H9 (cell line): ENCODE measurements at regions not wholly inside any gene's neighbourhood (a gene's known extent, or its start where the extent isn't known, plus 50 kb on each side); places are given as distances from the start of the nearest gene placed in this dataset.
"Not testable (repeated sequence)": the region's sequence is repeated elsewhere in the genome, so short reads cannot be mapped to it uniquely, and the experiment has no call there.

Source experiments
- DNase-seq: peaks from one replicate; pipeline ENCODE4 v3.0.0-alpha.2; 2017
- H2AFZ ChIP-seq: one replicate; pipeline ENCODE4 v1.6.1; 2013; ENCODE audit warnings: mild to moderate bottlenecking, low read length, control low read depth, moderate library complexity
- H2AK5ac ChIP-seq: 2 replicates; pipeline ENCODE4 v1.6.1; 2013; ENCODE audit warnings: low read length, control low read depth, mixed read lengths; ENCODE audit not compliant: insufficient read length
- H2BK120ac ChIP-seq: one replicate; pipeline ENCODE4 v1.6.1; 2013; ENCODE audit warnings: low read depth, mild to moderate bottlenecking, low read length, control low read depth, inconsistent platforms; ENCODE audit not compliant: poor library complexity, severe bottlenecking
- H2BK12ac ChIP-seq: 2 replicates; pipeline ENCODE4 v1.6.1; 2013; ENCODE audit warnings: low read length, control low read depth, mixed read lengths, low read depth; ENCODE audit not compliant: insufficient read length
- H2BK15ac ChIP-seq: 2 replicates; pipeline ENCODE4 v1.6.1; 2013; ENCODE audit warnings: low read depth, low read length, control low read depth
- H2BK20ac ChIP-seq: one replicate; pipeline ENCODE4 v1.6.1; 2013; ENCODE audit warnings: low read depth, mild to moderate bottlenecking, low read length, control low read depth, inconsistent platforms; ENCODE audit not compliant: poor library complexity, severe bottlenecking
- H2BK5ac ChIP-seq: 2 replicates; pipeline ENCODE4 v1.6.1; 2013; ENCODE audit warnings: low read length, control low read depth, mixed read lengths; ENCODE audit not compliant: insufficient read length
- H3K14ac ChIP-seq: 2 replicates; pipeline ENCODE4 v1.6.1; 2013; ENCODE audit warnings: low read length, control low read depth; ENCODE audit not compliant: insufficient read depth
- H3K18ac ChIP-seq: 2 replicates; pipeline ENCODE4 v1.6.1; 2013; ENCODE audit warnings: low read depth, mild to moderate bottlenecking, mixed read lengths, low read length, control low read depth; ENCODE audit not compliant: insufficient read length
- H3K23ac ChIP-seq: 2 replicates; pipeline ENCODE4 v1.6.1; 2013; ENCODE audit warnings: low read length, control low read depth, mixed read lengths, low read depth; ENCODE audit not compliant: insufficient read length
- H3K23me2 ChIP-seq: 2 replicates; pipeline ENCODE4 v1.6.1; 2013; ENCODE audit warnings: low read depth, mild to moderate bottlenecking, mixed read lengths, low read length, control low read depth; ENCODE audit not compliant: insufficient read length, poor library complexity, severe bottlenecking
- H3K27ac ChIP-seq: 2 replicates; pipeline ENCODE4 v1.5.1; 2013; ENCODE audit warnings: low read length, control low read depth, mixed read lengths, low read depth; ENCODE audit not compliant: insufficient read length
- H3K27me3 ChIP-seq: 2 replicates; pipeline ENCODE4 v1.6.1; 2013; ENCODE audit warnings: low read length, control low read depth, inconsistent platforms; ENCODE audit not compliant: insufficient read depth
- H3K4ac ChIP-seq: 2 replicates; pipeline ENCODE4 v1.6.1; 2013; ENCODE audit warnings: low read depth, mild to moderate bottlenecking, control low read depth, inconsistent platforms, low read length, moderate library complexity
- H3K4me1 ChIP-seq: 2 replicates; pipeline ENCODE4 v1.6.1; 2013; ENCODE audit warnings: low read length, control low read depth, inconsistent platforms; ENCODE audit not compliant: insufficient read depth
- H3K4me2 ChIP-seq: 2 replicates; pipeline ENCODE4 v1.6.1; 2013; ENCODE audit warnings: low read length, control low read depth, mixed read lengths; ENCODE audit not compliant: insufficient read length, insufficient read depth
- H3K56ac ChIP-seq: 2 replicates; pipeline ENCODE4 v1.6.1; 2013; ENCODE audit warnings: low read depth, mild to moderate bottlenecking, mixed read lengths, low read length, control low read depth; ENCODE audit not compliant: insufficient read length
- H3K79me1 ChIP-seq: 2 replicates; pipeline ENCODE4 v1.6.1; 2013; ENCODE audit warnings: low read depth, mild to moderate bottlenecking, moderate library complexity, low read length, control low read depth, inconsistent platforms; ENCODE audit not compliant: insufficient read depth, poor library complexity, severe bottlenecking
- H3K79me2 ChIP-seq: 2 replicates; pipeline ENCODE4 v1.6.1; 2013; ENCODE audit warnings: low read length, control low read depth, inconsistent platforms; ENCODE audit not compliant: insufficient read depth
- H3K9ac ChIP-seq: 2 replicates; pipeline ENCODE4 v1.6.1; 2013; ENCODE audit warnings: low read length, control low read depth, mixed read lengths; ENCODE audit not compliant: insufficient read length; ENCODE audit errors: extremely low read depth
- H3K9me3 ChIP-seq: one replicate; pipeline ENCODE4 v1.6.1; 2013; ENCODE audit warnings: low read depth, low read length, inconsistent platforms; ENCODE audit not compliant: control insufficient read depth
- H3T11ph ChIP-seq: one replicate; pipeline ENCODE4 v1.6.1; 2013; ENCODE audit warnings: mild to moderate bottlenecking, low read length, control low read depth, inconsistent platforms
- H4K20me1 ChIP-seq: one replicate; pipeline ENCODE4 v1.6.1; 2013; ENCODE audit not compliant: control insufficient read depth, insufficient read length, insufficient read depth
- H4K5ac ChIP-seq: 2 replicates; pipeline ENCODE4 v1.6.1; 2013; ENCODE audit warnings: low read depth, mild to moderate bottlenecking, mixed read lengths, low read length, control low read depth; ENCODE audit not compliant: insufficient read length
- H4K8ac ChIP-seq: replicated peaks from 2 replicates; pipeline ENCODE4 v1.6.1; 2013; ENCODE audit warnings: low read length, control low read depth, mixed read lengths, low read depth; ENCODE audit not compliant: insufficient read length
- H4K91ac ChIP-seq: 2 replicates; pipeline ENCODE4 v1.6.1; 2013; ENCODE audit warnings: low read depth, mild to moderate bottlenecking, moderate library complexity, mixed read lengths, low read length, control low read depth; ENCODE audit not compliant: insufficient read length
- H3K27ac Mint-ChIP-seq, 3 experiments: 2 replicates in 2 of 3; 3 replicates in 1 of 3; pipeline ENCODE4 v1.8.0; 2020 to 2021; ENCODE audit warnings: mixed read lengths in 3 of 3, mild to moderate bottlenecking in 1 of 3, moderate library complexity in 1 of 3
- H3K27me3 Mint-ChIP-seq: 2 replicates; pipeline ENCODE4 v1.8.0; 2021; ENCODE audit warnings: low read depth, mild to moderate bottlenecking, moderate library complexity, mixed read lengths
- H3K36me3 Mint-ChIP-seq, 3 experiments: 2 replicates in 2 of 3; 3 replicates in 1 of 3; pipeline ENCODE4 v1.8.0; 2020 to 2021; ENCODE audit warnings: low read depth in 3 of 3, mixed read lengths in 3 of 3; ENCODE audit not compliant: insufficient read depth in 1 of 3
- H3K4me1 Mint-ChIP-seq, 2 experiments: 2 replicates each; pipeline ENCODE4 v1.8.0; 2020; ENCODE audit warnings: mixed read lengths in 2 of 2
- H3K4me3 Mint-ChIP-seq, 2 experiments: 2 replicates in 1 of 2; 3 replicates in 1 of 2; pipeline ENCODE4 v1.8.0; 2020 to 2021; ENCODE audit warnings: mild to moderate bottlenecking in 2 of 2, mixed read lengths in 2 of 2, moderate library complexity in 1 of 2
- H3K9me3 Mint-ChIP-seq, 2 experiments: 2 replicates in 1 of 2; 3 replicates in 1 of 2; pipeline ENCODE4 v1.8.0; 2020; ENCODE audit warnings: mild to moderate bottlenecking in 2 of 2, mixed read lengths in 2 of 2, moderate library complexity in 1 of 2
- WGBS: extraction: QIAGEN DNeasy Blood & Tissue Kit; methylation state at CpG from one replicate; pipeline ENCODE4 v1.1.7; 2013; ENCODE audit warnings: missing lambda C conversion rate, low lambda C conversion rate, mixed read lengths; ENCODE audit not compliant: insufficient read length; ENCODE audit errors: extremely low coverage; 5-methylcytosine and 5-hydroxymethylcytosine counted together
- TF ChIP-seq, protein P1 (sequence below): fragments of 200-600 bp; sonication (generic); conservative IDR thresholded peaks from 3 replicates; pipeline ENCODE4 v1.8.0; 2021; ENCODE audit warnings: antibody characterized with exemption, mild to moderate bottlenecking

DNA sequence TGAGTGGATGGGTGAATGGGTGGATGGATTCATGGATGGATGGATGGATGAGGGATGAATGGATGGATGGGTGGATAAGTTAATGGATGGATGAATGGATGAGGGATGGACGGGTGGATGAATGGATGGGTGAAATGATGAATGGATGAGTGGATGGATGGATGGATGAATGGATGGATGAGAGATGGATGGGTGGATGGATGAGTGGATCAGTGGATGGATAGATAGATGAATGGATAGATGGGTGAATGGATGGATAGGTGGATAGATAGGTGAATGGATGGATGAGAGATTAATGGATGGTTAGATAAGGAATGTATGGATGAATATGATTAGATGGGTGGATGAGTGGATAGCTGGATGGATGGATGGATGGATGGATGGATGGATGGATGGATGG, 313.5 kb downstream of the NPHP4 start:
- H3K18ac ChIP-seq: no peak overlapping the region
- no peak overlapping the region for H2BK5ac ChIP-seq
- peaks cover 11 to 15% of the 10 kb centered on the region in 2 experiments for H3K9me3 Mint-ChIP-seq
- no peak overlapping the region for H4K5ac ChIP-seq
- H3T11ph ChIP-seq: no peak overlapping the region
- H3K27ac Mint-ChIP-seq: no peak overlapping the region; a peak in 1 of 7 replicates
- H2BK12ac ChIP-seq: no peak overlapping the region
- H2BK120ac ChIP-seq: no peak overlapping the region
- TF ChIP-seq, protein P1, sequence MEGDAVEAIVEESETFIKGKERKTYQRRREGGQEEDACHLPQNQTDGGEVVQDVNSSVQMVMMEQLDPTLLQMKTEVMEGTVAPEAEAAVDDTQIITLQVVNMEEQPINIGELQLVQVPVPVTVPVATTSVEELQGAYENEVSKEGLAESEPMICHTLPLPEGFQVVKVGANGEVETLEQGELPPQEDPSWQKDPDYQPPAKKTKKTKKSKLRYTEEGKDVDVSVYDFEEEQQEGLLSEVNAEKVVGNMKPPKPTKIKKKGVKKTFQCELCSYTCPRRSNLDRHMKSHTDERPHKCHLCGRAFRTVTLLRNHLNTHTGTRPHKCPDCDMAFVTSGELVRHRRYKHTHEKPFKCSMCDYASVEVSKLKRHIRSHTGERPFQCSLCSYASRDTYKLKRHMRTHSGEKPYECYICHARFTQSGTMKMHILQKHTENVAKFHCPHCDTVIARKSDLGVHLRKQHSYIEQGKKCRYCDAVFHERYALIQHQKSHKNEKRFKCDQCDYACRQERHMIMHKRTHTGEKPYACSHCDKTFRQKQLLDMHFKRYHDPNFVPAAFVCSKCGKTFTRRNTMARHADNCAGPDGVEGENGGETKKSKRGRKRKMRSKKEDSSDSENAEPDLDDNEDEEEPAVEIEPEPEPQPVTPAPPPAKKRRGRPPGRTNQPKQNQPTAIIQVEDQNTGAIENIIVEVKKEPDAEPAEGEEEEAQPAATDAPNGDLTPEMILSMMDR: no peak
- no peak overlapping the region for H3K4me2 ChIP-seq
- no peak overlapping the region for H2BK15ac ChIP-seq
- peaks cover 13% of the 10 kb centered on the region for H3K27me3 Mint-ChIP-seq
- no peak overlapping the region for H3K23ac ChIP-seq
- peaks cover 2 to 4% (median 4%) of the 10 kb centered on the region in 3 experiments; a peak in 6 of 7 replicates for H3K36me3 Mint-ChIP-seq
- no peak overlapping the region for H3K4me3 Mint-ChIP-seq
- no peak for DNase-seq
- no peak overlapping the region for H4K91ac ChIP-seq
- H3K27me3 ChIP-seq: no peaks in the 10 kb centered on the region
- no peak overlapping the region for H4K8ac ChIP-seq
- H3K4ac ChIP-seq: no peak overlapping the region
- no peak overlapping the region for H3K27ac ChIP-seq
- H3K9ac ChIP-seq: no peak overlapping the region
- no peaks in the 10 kb centered on the region for H3K79me2 ChIP-seq
- H2BK20ac ChIP-seq: no peak overlapping the region
- peaks cover 0 to 4% of the 10 kb centered on the region in 2 experiments; a peak in 1 of 4 replicates for H3K4me1 Mint-ChIP-seq
- H3K56ac ChIP-seq: no peak overlapping the region
- H3K14ac ChIP-seq: no peak overlapping the region
- no peaks in the 10 kb centered on the region for H3K9me3 ChIP-seq
- no peaks in the 10 kb centered on the region for H3K79me1 ChIP-seq
- 100% methylated on average over 1 of the region's 1 CpG for WGBS
- no peaks in the 10 kb centered on the region for H4K20me1 ChIP-seq
- no peaks in the 10 kb centered on the region for H3K4me1 ChIP-seq
- no peak overlapping the region for H2AFZ ChIP-seq
- no peaks in the 10 kb centered on the region for H3K23me2 ChIP-seq
- H2AK5ac ChIP-seq: no peak overlapping the region

DNA sequence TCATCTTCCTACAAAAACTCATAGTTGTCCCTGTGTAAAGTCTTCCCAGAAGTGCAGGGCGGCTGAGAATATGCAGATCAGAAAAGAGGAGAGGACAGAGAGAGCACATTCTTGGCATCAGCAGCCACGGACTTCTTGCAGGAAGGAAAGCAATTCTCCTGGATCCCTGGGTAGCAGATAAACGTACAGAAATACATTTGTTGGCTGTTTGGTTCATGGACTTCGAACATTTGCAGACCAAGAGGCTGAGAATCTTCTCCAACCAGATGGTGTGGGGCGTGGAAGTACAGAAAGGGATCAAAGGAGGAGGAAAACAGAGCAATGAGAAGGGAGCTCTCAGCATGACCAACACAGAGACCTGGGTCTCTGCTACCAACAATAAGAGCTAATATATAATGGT, 319.9 kb downstream of the NPHP4 start:
- not testable (repeated sequence) for H3K56ac ChIP-seq, H3K4me3 Mint-ChIP-seq, H2AK5ac ChIP-seq, H4K5ac ChIP-seq, H3K23me2 ChIP-seq, H2BK120ac ChIP-seq, H3K4me2 ChIP-seq, H3K23ac ChIP-seq, H3T11ph ChIP-seq, H4K91ac ChIP-seq, H3K4ac ChIP-seq, H3K4me1 ChIP-seq, H3K27me3 ChIP-seq, H3K4me1 Mint-ChIP-seq, H2BK5ac ChIP-seq, H3K79me1 ChIP-seq, H3K9ac ChIP-seq, H4K8ac ChIP-seq, H2BK20ac ChIP-seq, DNase-seq, H3K18ac ChIP-seq, H2AFZ ChIP-seq, H3K27ac Mint-ChIP-seq, H4K20me1 ChIP-seq, H2BK12ac ChIP-seq, H3K79me2 ChIP-seq, H2BK15ac ChIP-seq, H3K14ac ChIP-seq, H3K27ac ChIP-seq
- Mint-ChIP-seq H3K27me3 (peaks cover 31% of the 10 kb centered on the region), H3K9me3 (peaks cover 42 to 43% of the 10 kb centered on the region in 2 experiments), H3K36me3 (peaks cover 14 to 18% (median 16%) of the 10 kb centered on the region in 3 experiments)
- no CpG with 5 or more reads among the region's 5 CpGs for WGBS
- H3K9me3 ChIP-seq: peaks cover 22% of the 10 kb centered on the region
